SW 1271 (cell line): ENCODE measurements at regions not wholly inside any gene's neighbourhood (a gene's known extent, or its start where the extent isn't known, plus 50 kb on each side); places are given as distances from the start of the nearest gene placed in this dataset.

ENCODE experiments used
- DNase-seq, 2 experiments: peaks; one replicate each; lab custom pipeline; 2025; lab: John Stamatoyannopoulos, UW

DNA sequence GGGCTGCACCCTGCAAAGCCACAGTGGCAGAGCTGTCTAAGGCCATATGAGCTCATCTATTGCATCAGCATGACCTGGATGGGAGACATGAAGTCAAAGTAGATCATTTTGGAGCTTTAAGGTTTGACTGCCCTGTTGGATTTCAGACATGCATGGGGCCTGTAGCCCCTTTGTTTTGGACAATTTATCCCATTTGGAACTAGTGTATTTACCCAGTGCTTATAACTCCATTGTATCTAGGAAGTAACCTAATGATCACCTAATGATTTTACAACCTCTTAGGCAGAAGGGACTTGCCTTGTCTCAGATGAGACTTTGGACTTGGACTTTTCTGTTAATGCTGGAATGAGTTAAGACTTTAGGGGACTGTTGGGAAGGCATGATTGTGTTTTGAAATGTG is 575.4 kb downstream of the EPM2A start:
- no peak for DNase-seq

GRCh38 chr6:145161501-145161900 is 573.8 kb downstream of the EPM2A start:
- DNase-seq = no peak

DNA sequence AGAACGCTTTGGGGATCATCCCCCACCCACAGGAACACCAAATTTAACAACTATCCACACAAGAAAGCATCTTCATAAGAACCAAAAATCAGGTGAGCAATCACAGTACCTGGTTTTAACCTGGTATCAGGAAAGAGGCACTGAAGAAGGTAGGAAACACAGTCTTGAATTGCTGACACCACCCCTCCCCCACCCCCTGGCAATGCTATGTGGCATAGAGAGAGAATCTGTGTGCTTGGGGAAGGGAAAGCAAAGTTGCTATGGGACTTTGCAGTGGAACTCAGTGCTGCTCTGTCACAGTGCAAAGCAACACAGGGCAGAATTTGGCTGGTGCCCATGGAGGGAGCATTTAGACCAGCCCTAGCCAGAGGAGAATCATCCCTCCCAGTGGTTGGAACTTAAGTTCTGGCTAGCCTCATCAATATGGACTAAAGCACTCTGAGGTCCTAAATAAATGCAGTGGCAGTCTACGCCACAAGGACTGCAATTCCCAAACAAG is 565.5 kb downstream of the EPM2A start:
- no peak for DNase-seq

GRCh38 chr6:145175470-145175869 is 559.9 kb downstream of the EPM2A start:
- no peak for DNase-seq

GRCh38 chr6:145178391-145178790 is 556.9 kb downstream of the EPM2A start:
- no peak for DNase-seq

DNA sequence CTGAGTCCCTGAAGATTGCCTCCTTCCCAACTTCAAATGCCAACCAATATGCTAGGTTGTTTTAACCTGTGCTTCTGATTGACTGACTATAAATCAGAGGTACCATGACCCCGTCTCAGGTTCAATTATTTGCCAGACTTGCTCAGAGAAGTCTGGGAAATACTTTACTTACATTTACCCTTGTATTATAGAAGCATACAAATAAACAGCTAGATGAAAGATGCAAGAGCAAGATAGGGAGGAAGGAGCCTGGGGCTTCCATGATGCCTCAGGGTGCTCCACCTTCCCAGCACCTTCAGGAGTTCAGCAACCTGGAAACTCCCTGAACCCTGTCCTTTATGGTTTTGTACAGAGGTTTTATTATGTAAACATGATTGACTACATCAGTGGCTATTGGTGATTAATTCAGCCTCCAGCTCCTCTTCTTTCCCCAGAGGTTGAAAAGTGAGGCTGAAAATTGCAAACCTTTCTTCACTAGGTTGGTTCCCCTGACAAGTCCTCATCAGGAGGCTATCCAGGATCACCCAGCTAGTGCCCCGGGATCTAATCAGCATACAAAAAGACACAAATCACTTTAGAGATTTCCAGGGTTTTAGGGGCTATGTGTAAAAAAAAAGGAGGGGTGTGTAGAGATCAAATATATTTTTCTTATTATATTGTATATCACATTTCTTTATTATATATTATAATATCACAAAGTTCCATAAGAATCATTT is 547.7 kb downstream of the EPM2A start:
- DNase-seq = no peak

GRCh38 chr6:145189836-145190235 is 545.5 kb downstream of the EPM2A start:
- no peak for DNase-seq

GRCh38 chr6:145194389-145194788 is 540.9 kb downstream of the EPM2A start:
- no peak for DNase-seq

- DNase-seq = no peak
Observed at GRCh38 chr6:145199961-145200360, 535.4 kb downstream of the EPM2A start.

- DNase-seq = no peak
Observed at GRCh38 chr6:145204301-145204700, 531.0 kb downstream of the EPM2A start.

DNA sequence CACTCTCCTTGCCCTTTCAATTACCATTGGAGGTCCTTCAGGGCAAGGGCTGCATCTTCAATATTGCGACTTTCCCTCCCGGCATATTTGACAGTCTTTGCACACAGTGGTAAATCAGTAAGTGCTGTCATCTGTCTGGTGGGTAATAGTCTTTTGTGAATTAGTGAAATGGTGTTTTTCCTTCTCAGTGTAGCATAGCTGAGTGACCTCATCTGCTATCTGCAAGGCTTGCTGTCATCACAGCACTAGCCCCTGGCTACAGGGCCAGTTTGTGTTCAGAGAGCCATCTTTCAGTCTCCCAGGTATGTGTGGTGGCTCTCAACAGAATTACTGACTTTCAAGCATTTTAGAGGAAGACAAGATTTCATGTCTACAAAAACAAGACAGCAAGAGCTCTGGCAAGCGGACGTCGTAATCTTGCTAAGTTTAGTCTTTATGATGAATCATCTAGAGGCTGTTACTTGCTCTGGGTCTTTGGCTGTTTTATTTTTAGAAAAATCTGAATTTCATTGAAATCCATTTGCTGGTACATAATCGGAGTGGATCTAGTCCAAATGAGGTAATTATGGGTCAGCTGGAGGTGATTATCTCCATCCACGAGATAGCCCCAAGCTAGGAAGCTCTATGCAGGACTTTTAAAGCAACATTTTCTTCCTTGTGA is 528.9 kb downstream of the EPM2A start:
- DNase-seq = no peak

DNA sequence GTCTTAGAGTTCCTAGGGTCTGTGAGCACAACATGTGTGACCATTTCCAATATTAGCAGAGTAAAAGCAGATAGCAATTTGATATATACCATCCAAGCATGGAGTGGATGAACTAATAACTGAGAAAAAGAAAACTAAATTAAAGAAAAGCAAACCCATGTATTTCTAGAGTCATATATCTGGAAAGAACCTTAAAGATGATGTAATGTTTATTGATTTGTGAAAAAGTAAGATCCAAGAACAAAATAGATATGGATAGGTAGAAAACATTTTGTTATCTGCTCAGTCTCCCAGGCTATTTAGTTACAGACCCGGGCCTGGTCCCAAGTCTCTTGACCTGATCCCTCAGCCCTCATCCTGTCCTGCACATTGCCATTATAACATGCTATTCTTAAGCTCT is 526.8 kb downstream of the EPM2A start:
- DNase-seq = no peak

GRCh38 chr6:145209272-145209671 is 526.0 kb downstream of the EPM2A start:
- no peak for DNase-seq

DNA sequence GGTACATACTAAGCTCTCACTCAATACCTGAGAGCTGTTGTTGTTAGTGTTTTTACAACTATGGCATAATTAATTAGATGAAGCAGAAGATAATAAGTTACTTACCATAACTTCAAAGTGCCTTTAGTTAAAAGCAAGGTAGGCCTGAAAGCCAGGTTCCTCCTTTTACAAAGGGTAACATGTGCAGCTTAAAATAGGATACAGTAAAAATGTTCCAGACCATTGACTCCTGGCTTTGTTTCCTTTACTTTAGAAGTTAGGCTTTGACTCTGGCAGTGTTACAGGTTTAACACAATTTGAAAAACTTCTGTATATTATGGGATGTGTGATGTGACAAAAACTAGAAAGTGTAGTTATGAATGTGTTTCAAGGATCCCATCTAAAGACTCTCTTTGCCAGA is 522.5 kb downstream of the EPM2A start:
- no peak for DNase-seq

GRCh38 chr6:145213614-145214013 is 521.7 kb downstream of the EPM2A start:
- no peak for DNase-seq

DNA sequence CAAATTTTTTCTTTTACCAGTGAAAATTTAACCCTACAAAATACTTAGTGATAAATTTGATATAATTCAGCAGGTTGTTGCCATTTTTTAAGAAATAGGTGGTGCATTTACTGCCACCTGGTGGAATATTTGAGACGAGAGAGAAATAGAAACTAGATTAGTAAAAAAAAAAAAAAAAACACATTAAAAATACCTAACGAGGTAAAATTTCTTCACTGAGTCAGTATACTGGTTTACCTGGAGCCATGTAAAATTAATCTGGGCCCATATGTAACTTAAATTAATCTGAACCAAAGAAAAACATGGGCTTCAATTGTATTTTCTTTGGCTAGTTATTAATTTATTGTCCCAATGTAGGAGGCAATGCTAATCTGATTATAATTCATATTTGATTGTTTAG is 520.8 kb downstream of the EPM2A start:
- DNase-seq = peak; percentile 16 to 21

DNA sequence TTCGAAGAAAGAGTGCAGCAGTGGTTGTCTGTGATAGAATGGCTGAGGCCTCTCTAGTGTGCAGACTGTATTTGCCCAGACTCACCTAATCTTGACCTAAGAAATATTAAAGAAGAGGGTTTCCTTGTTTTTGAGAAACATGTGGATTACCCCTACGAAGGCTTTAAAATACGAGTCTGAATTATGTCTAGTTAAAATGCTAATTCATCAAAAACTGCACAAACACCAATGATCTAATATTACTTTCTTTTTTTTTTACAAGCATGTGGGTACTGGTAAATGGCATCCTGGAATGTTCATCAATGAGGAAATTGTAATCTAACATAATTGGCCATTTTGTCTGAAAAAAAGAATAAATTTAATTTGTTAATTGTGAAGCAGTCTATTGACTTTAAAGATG is 510.9 kb downstream of the EPM2A start:
- no peak for DNase-seq

GRCh38 chr6:145225500-145225899 is 509.8 kb downstream of the EPM2A start:
- DNase-seq = no peak

- DNase-seq = no peak
Observed at GRCh38 chr6:145227593-145227992, 507.7 kb downstream of the EPM2A start.

- DNase-seq = no peak
Observed at GRCh38 chr6:145228962-145229582, 506.2 kb downstream of the EPM2A start.

DNA sequence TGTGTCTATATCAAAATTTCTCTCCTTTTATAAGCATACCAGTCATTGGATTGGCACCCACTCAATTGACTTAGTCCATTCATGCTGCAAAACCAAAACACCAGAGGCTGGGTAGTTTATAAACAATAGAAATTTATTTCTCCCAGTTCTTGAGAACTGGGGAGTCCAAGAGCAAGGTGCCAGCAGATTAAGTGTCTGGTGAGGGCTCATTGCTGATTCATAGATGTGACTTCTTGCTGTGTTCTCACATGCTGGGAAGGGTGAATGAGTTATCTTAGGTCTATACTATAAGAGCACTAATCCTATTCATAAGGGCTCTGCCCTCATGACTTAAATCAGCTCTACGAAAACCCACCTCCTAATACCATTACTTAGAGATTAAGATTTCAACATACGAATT is 501.4 kb downstream of the EPM2A start:
- DNase-seq = no peak

GRCh38 chr6:145235207-145235606 is 500.1 kb downstream of the EPM2A start:
- DNase-seq = no peak

- no peak for DNase-seq
Observed at GRCh38 chr6:145238787-145239186, 496.5 kb downstream of the EPM2A start.
